Endothelial cell of umbilical vein (primary cell): ENCODE measurements at regions not wholly inside any gene's neighbourhood (a gene's known extent, or its start where the extent isn't known, plus 50 kb on each side); places are given as distances from the start of the nearest gene placed in this dataset.
A peak's percentile ranks its signal among the peaks of the same experiment; 100 is the strongest.

Experiments used
- BruUV-seq: library from RNA; stranded (reverse); fragments of 400-500 nt; replicated peaks from 2 replicates; lab custom pipeline; 2021; lab: Mats Ljungman, UMichigan
- CTCF ChIA-PET: fragments of 300-600, 350-600 bp; sonication (Branson Sonifier 250); formaldehyde crosslinking; loops from one replicate; lab custom pipeline; 2021; ENCODE audit warnings: antibody characterized with exemption, inconsistent platforms; lab: Charles Lee
- POLR2A ChIA-PET: fragments of 300-600, 350-600 bp; sonication (Branson Sonifier 250); formaldehyde crosslinking; loops from one replicate; lab custom pipeline; 2021; ENCODE audit warnings: antibody characterized with exemption, inconsistent platforms; lab: Charles Lee
- DNase-seq: peaks from one replicate; pipeline ENCODE4 v3.0.0-alpha.2; 2011; ENCODE audit warnings: low read depth, low spot score
- FAIRE-seq: peaks from 2 replicates; lab custom pipeline; 2011; peaks lifted over from hg19 to GRCh38; lab: Jason Lieb, UNC
- H2AFZ ChIP-seq: 2 replicates; pipeline ENCODE4 v1.6.0; 2012; ENCODE audit warnings: low read depth, low read length, control low read depth, inconsistent platforms
- H3K27ac ChIP-seq: 2 replicates; pipeline ENCODE4 v1.5.1; 2011; ENCODE audit warnings: low read depth, mild to moderate bottlenecking, control low read depth, low read length, moderate library complexity; ENCODE audit not compliant: insufficient read depth
- H3K27me3 ChIP-seq, 2 experiments: 2 replicates each; pipeline versions ENCODE4 v1.6.0 to v1.6.1; 2011; ENCODE audit warnings: low read length in 2 of 2, mixed read lengths in 1 of 2; ENCODE audit not compliant: control insufficient read depth in 2 of 2, insufficient read depth in 2 of 2
- H3K36me3 ChIP-seq, 2 experiments: 2 replicates in 1 of 2; 3 replicates in 1 of 2; pipeline ENCODE4 v1.5.1; 2011; ENCODE audit warnings: low read length in 2 of 2, mild to moderate bottlenecking in 1 of 2, moderate library complexity in 1 of 2; ENCODE audit not compliant: control insufficient read depth in 2 of 2, insufficient read depth in 2 of 2; ENCODE audit errors: extremely low read depth in 1 of 2
- H3K4me1 ChIP-seq: 3 replicates; pipeline ENCODE4 v1.5.1; 2011; ENCODE audit warnings: mild to moderate bottlenecking, low read length; ENCODE audit not compliant: control insufficient read depth, insufficient read depth; ENCODE audit errors: extremely low read depth
- H3K4me2 ChIP-seq: 2 replicates; pipeline ENCODE4 v1.6.1; 2011; ENCODE audit warnings: low read length, control low read depth, mixed read lengths; ENCODE audit not compliant: insufficient read depth
- H3K4me3 ChIP-seq, 3 experiments: fragments of 200-600 bp in 1 of 3; sonication (generic), shearing (Covaris generic) in 1 of 3; replicated peaks in 1 of 3; 2 replicates each; pipeline ENCODE4 v1.5.1; 2011 to 2016; ENCODE audit warnings: control low read depth in 3 of 3, low read length in 3 of 3, mild to moderate bottlenecking in 2 of 3, inconsistent platforms in 1 of 3, low read depth in 1 of 3, moderate library complexity in 1 of 3; ENCODE audit not compliant: insufficient read depth in 1 of 3
- H3K79me2 ChIP-seq: 2 replicates; pipeline ENCODE4 v1.6.0; 2012; ENCODE audit warnings: low read length, inconsistent platforms; ENCODE audit not compliant: control insufficient read depth, insufficient read depth
- H3K9ac ChIP-seq: replicated peaks from 2 replicates; pipeline ENCODE3; 2011; ENCODE audit warnings: low read length, control low read depth; ENCODE audit not compliant: insufficient read depth; ENCODE audit errors: extremely low read depth
- H3K9me1 ChIP-seq: replicated peaks from 3 replicates; pipeline ENCODE4 v1.6.0; 2011; ENCODE audit warnings: mild to moderate bottlenecking, low read length; ENCODE audit not compliant: control insufficient read depth, insufficient read depth; ENCODE audit errors: extremely low read depth
- H3K9me3 ChIP-seq: replicated peaks from 2 replicates; pipeline ENCODE4 v1.5.1; 2012; ENCODE audit warnings: low read length, inconsistent platforms; ENCODE audit not compliant: control insufficient read depth, insufficient read depth
- H4K20me1 ChIP-seq: replicated peaks from 2 replicates; pipeline ENCODE3; 2011; ENCODE audit warnings: mild to moderate bottlenecking, low read length; ENCODE audit not compliant: control insufficient read depth, insufficient read depth; ENCODE audit errors: extremely low read depth
- EZH2 ChIP-seq: IDR thresholded peaks from 2 replicates; pipeline ENCODE4 v1.6.1; 2012; ENCODE audit warnings: borderline replicate concordance, low read depth, mild to moderate bottlenecking, moderate library complexity, low read length, inconsistent platforms; ENCODE audit not compliant: severe bottlenecking
- FOS ChIP-seq: IDR thresholded peaks from 2 replicates; pipeline ENCODE4 v1.6.1; 2011; ENCODE audit warnings: mild to moderate bottlenecking, low read length, moderate library complexity, borderline replicate concordance; ENCODE audit not compliant: insufficient read depth
- GATA2 ChIP-seq: IDR thresholded peaks from 2 replicates; pipeline ENCODE4 v1.7.0; 2011; ENCODE audit warnings: low read depth, mild to moderate bottlenecking, moderate library complexity, mixed read lengths, low read length; ENCODE audit not compliant: insufficient read length, insufficient read depth
- JUN ChIP-seq: IDR thresholded peaks from 2 replicates; pipeline ENCODE4 v1.6.1; 2011; ENCODE audit warnings: borderline replicate concordance, low read depth; ENCODE audit not compliant: insufficient read length, insufficient read depth
- MYC ChIP-seq: IDR thresholded peaks from one replicate; pipeline ENCODE4 v1.6.1; 2011; ENCODE audit warnings: mild to moderate bottlenecking, low read depth, low read length
- POLR2A ChIP-seq: IDR thresholded peaks from 2 replicates; pipeline ENCODE4 v1.6.1; 2012; ENCODE audit warnings: low read depth, mild to moderate bottlenecking, control low read depth, low read length
- POLR2AphosphoS5 ChIP-seq: IDR thresholded peaks from 2 replicates; pipeline ENCODE4 v1.6.1; 2012; ENCODE audit warnings: low read depth, mild to moderate bottlenecking, control low read depth, low read length, moderate library complexity; ENCODE audit not compliant: insufficient read depth
- dilution Hi-C: fragments of 300-500 bp; cut with MboI; formaldehyde crosslinking; loops from one replicate; pipeline ENCODE4 v1.15.0; 2019; ENCODE audit warnings: low sequenced_read_pairs; ENCODE audit not compliant: extremely low pct_ligation_motif_present
- intact Hi-C: fragments of 100-400 bp; cut with micrococcal nuclease; formaldehyde crosslinking; loops from one replicate; pipeline ENCODE4 v1.10.0; 2022
- TF ChIP-seq, protein P1 (sequence below): IDR thresholded peaks from 2 replicates; pipeline ENCODE4 v1.6.1; 2011; ENCODE audit not compliant: insufficient read depth, insufficient read length
- TF ChIP-seq, protein P2 (sequence below), 2 donors: IDR thresholded peaks; 1 replicate in 1 of 2; 2 replicates in 1 of 2; pipeline ENCODE4 v1.5.1; 2011; ENCODE audit warnings: low read length in 2 of 2, mild to moderate bottlenecking in 2 of 2, moderate library complexity in 2 of 2, control low read depth in 1 of 2, inconsistent platforms in 1 of 2, low read depth in 1 of 2; ENCODE audit not compliant: insufficient read depth in 1 of 2; ENCODE audit errors: extremely low read depth in 1 of 2

DNA sequence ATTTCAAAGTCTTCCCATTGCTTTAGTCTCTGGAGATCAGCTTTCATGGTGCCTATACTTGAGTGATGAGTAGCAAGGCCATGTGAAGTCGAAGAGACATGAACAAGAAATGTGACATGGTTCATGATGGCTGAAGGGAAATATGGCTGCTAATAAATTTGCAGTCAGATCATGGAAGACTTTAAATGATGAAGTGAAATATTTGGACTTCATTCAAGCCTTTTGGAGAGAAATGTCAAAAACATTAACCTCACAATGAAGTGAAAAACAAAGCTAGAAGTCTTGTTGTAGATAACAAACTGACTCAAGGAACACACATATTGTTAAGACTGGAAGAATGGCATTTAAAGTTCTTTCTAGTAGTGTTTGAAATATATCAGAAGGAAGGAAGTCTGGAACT, 120.3 kb upstream of the CCDC54 start:
- Histone ChIP-seq H3K9me1 (no peaks in the 10 kb centered on the region), H3K9me3 (no peaks in the 10 kb centered on the region), H2AFZ (no peak overlapping the region), H3K4me1 (peaks cover 2% of the 10 kb centered on the region), H3K36me3 (no peaks in the 10 kb centered on the region), H3K27ac (no peak overlapping the region), H3K9ac (no peak overlapping the region), H3K4me3 (no peak overlapping the region), H3K79me2 (no peaks in the 10 kb centered on the region), H3K4me2 (no peak overlapping the region), H3K27me3 (no peaks in the 10 kb centered on the region), H4K20me1 (no peaks in the 10 kb centered on the region)
- POLR2A ChIA-PET, result no interaction called here
- dilution Hi-C loops (no loop called here), intact Hi-C loops (no loop called here)
- CTCF ChIA-PET, result no interaction called here
- FAIRE-seq, result no peak
- BruUV-seq, result no TSS peak
- TF ChIP-seq, protein P1, sequence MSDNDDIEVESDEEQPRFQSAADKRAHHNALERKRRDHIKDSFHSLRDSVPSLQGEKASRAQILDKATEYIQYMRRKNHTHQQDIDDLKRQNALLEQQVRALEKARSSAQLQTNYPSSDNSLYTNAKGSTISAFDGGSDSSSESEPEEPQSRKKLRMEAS, result no peak
- TF ChIP-seq JUN, result no peak
- TF ChIP-seq FOS, result no peak
- no peak for TF ChIP-seq MYC
- no peak for TF ChIP-seq GATA2
- TF ChIP-seq EZH2, result no peak
- TF ChIP-seq POLR2A, result no peak
- TF ChIP-seq POLR2AphosphoS5, result no peak
- TF ChIP-seq, protein P2, sequence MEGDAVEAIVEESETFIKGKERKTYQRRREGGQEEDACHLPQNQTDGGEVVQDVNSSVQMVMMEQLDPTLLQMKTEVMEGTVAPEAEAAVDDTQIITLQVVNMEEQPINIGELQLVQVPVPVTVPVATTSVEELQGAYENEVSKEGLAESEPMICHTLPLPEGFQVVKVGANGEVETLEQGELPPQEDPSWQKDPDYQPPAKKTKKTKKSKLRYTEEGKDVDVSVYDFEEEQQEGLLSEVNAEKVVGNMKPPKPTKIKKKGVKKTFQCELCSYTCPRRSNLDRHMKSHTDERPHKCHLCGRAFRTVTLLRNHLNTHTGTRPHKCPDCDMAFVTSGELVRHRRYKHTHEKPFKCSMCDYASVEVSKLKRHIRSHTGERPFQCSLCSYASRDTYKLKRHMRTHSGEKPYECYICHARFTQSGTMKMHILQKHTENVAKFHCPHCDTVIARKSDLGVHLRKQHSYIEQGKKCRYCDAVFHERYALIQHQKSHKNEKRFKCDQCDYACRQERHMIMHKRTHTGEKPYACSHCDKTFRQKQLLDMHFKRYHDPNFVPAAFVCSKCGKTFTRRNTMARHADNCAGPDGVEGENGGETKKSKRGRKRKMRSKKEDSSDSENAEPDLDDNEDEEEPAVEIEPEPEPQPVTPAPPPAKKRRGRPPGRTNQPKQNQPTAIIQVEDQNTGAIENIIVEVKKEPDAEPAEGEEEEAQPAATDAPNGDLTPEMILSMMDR (IDR thresholded peaks at IDR 0.05; ENCODE audit: extremely low read depth in 1 of 2, insufficient read depth in 1 of 2, low read depth in 1 of 2, low read length in 2 of 2), result no peak
- peak; percentile 6 for DNase-seq
